GM21423 (cell line): ENCODE measurements at regions not wholly inside any gene's neighbourhood (a gene's known extent, or its start where the extent isn't known, plus 50 kb on each side); places are given as distances from the start of the nearest gene placed in this dataset.

Experiments used
- ATAC-seq: cut with Tn5 transposase; IDR thresholded peaks from one replicate; pipeline ENCODE4 v1.9.1; 2021; ENCODE audit warnings: mild to moderate bottlenecking, moderate library complexity; ENCODE audit not compliant: unreplicated experiment

GRCh38 chr4:20443015-20443805 is 191.5 kb downstream of the SLIT2 start:
- ATAC-seq = no peak

GRCh38 chr4:20444599-20445337 is 193.1 kb downstream of the SLIT2 start:
- ATAC-seq = no peak

- ATAC-seq = no peak
Observed at GRCh38 chr4:20445933-20446723, 194.4 kb downstream of the SLIT2 start.

- no peak for ATAC-seq
Observed at GRCh38 chr4:20447103-20447502, 195.4 kb downstream of the SLIT2 start.

- no peak for ATAC-seq
Observed at GRCh38 chr4:20451986-20452385, 200.3 kb downstream of the SLIT2 start.

- ATAC-seq = no peak
Observed at GRCh38 chr4:20454515-20454914, 202.8 kb downstream of the SLIT2 start.

- ATAC-seq = no peak
Observed at GRCh38 chr4:20456407-20456806, 204.7 kb downstream of the SLIT2 start.

- no peak for ATAC-seq
Observed at GRCh38 chr4:20462426-20463175, 210.9 kb downstream of the SLIT2 start.

GRCh38 chr4:20463176-20463430 is 211.4 kb downstream of the SLIT2 start:
- ATAC-seq = no peak

GRCh38 chr4:20464381-20464780 is 212.7 kb downstream of the SLIT2 start:
- no peak for ATAC-seq

- ATAC-seq = no peak
Observed at GRCh38 chr4:20474119-20474518, 222.4 kb downstream of the SLIT2 start.

- no peak for ATAC-seq
Observed at GRCh38 chr4:20478412-20478811, 221.8 kb upstream of the PACRGL start.

GRCh38 chr4:20480165-20480947 is 219.9 kb upstream of the PACRGL start:
- no peak for ATAC-seq

GRCh38 chr4:20483416-20483815 is 216.8 kb upstream of the PACRGL start:
- no peak for ATAC-seq

GRCh38 chr4:20486433-20486832 is 213.8 kb upstream of the PACRGL start:
- no peak for ATAC-seq

GRCh38 chr4:20487446-20487845 is 212.8 kb upstream of the PACRGL start:
- ATAC-seq = no peak

GRCh38 chr4:20487852-20488251 is 212.4 kb upstream of the PACRGL start:
- ATAC-seq = no peak

GRCh38 chr4:20490734-20491133 is 209.5 kb upstream of the PACRGL start:
- no peak for ATAC-seq

- ATAC-seq = no peak
Observed at GRCh38 chr4:20493761-20494353, 206.4 kb upstream of the PACRGL start.

GRCh38 chr4:20496068-20496467 is 204.2 kb upstream of the PACRGL start:
- ATAC-seq = no peak
